GM21529 (cell line): ENCODE measurements at regions not wholly inside any gene's neighbourhood (a gene's known extent, or its start where the extent isn't known, plus 50 kb on each side); places are given as distances from the start of the nearest gene placed in this dataset.
"Not testable (repeated sequence)": the region's sequence is repeated elsewhere in the genome, so short reads cannot be mapped to it uniquely, and the experiment has no call there.

Source experiments
- ATAC-seq: cut with Tn5 transposase; IDR thresholded peaks from one replicate; pipeline ENCODE4 v1.9.1; 2021; ENCODE audit not compliant: unreplicated experiment

- ATAC-seq, result no peak
These were observed 496.2 kb upstream of the SEMA3D start for GRCh38 chr7:85682833-85683620.

GRCh38 chr7:85681241-85681640 is 494.4 kb upstream of the SEMA3D start:
- no peak for ATAC-seq

- ATAC-seq, result not testable (repeated sequence)
These were observed 488.2 kb upstream of the SEMA3D start for GRCh38 chr7:85675093-85675492.

- no peak for ATAC-seq
These were observed 487.0 kb upstream of the SEMA3D start for GRCh38 chr7:85673876-85674275.

- no peak for ATAC-seq
These were observed 482.4 kb upstream of the SEMA3D start for GRCh38 chr7:85669225-85669624.

- no peak for ATAC-seq
These were observed 477.5 kb upstream of the SEMA3D start for GRCh38 chr7:85664341-85664740.

GRCh38 chr7:85659364-85659763 is 472.5 kb upstream of the SEMA3D start:
- ATAC-seq, result no peak

- no peak for ATAC-seq
These were observed 468.4 kb upstream of the SEMA3D start for GRCh38 chr7:85655252-85655651.

- ATAC-seq, result no peak
These were observed 457.4 kb upstream of the SEMA3D start for GRCh38 chr7:85644272-85644671.

GRCh38 chr7:85641331-85641730 is 454.5 kb upstream of the SEMA3D start:
- ATAC-seq, result no peak

GRCh38 chr7:85638394-85638793 is 451.5 kb upstream of the SEMA3D start:
- ATAC-seq, result no peak

- ATAC-seq, result no peak
These were observed 448.1 kb upstream of the SEMA3D start for GRCh38 chr7:85634951-85635350.

GRCh38 chr7:85630904-85631600 is 444.2 kb upstream of the SEMA3D start:
- ATAC-seq, result no peak

GRCh38 chr7:85627791-85628586 is 441.1 kb upstream of the SEMA3D start:
- ATAC-seq, result no peak

- ATAC-seq, result no peak
These were observed 435.2 kb upstream of the SEMA3D start for GRCh38 chr7:85622059-85622458.

- ATAC-seq, result no peak
These were observed 434.3 kb upstream of the SEMA3D start for GRCh38 chr7:85620936-85621685.

- no peak for ATAC-seq
These were observed 432.4 kb upstream of the SEMA3D start for GRCh38 chr7:85619236-85619635.

- no peak for ATAC-seq
These were observed 427.8 kb upstream of the SEMA3D start for GRCh38 chr7:85614684-85615083.

- ATAC-seq, result no peak
These were observed 425.7 kb upstream of the SEMA3D start for GRCh38 chr7:85612514-85612913.

- ATAC-seq, result no peak
These were observed 421.9 kb upstream of the SEMA3D start for GRCh38 chr7:85608804-85609203.

- ATAC-seq, result no peak
These were observed 415.3 kb upstream of the SEMA3D start for GRCh38 chr7:85602196-85602595.
